Fibroblast of mammary gland (primary cell): ENCODE measurements at regions not wholly inside any gene's neighbourhood (a gene's known extent, or its start where the extent isn't known, plus 50 kb on each side); places are given as distances from the start of the nearest gene placed in this dataset.

Source experiments
- DNase-seq: peaks from one replicate; pipeline ENCODE4 v3.0.0-alpha.2; 2010; ENCODE audit warnings: low read depth
- H3K4me3 ChIP-seq: 2 replicates; pipeline ENCODE4 v1.5.1; 2011; ENCODE audit warnings: low read depth, mild to moderate bottlenecking, low read length, moderate library complexity; ENCODE audit not compliant: control insufficient read depth
- CTCF ChIP-seq: conservative IDR thresholded peaks from 2 replicates; pipeline ENCODE4 v1.5.1; 2011; ENCODE audit warnings: low read depth, low read length, inconsistent platforms; ENCODE audit not compliant: control insufficient read depth, insufficient read depth

GRCh38 chr10:27611236-27611635 lies 107.1 kb downstream of the RAB18 start:
- TF ChIP-seq CTCF: no peak
- DNase-seq: peak; percentile 87

GRCh38 chr10:27611744-27612550 lies 107.8 kb downstream of the RAB18 start:
- no peak for TF ChIP-seq CTCF
- no peak overlapping the region for H3K4me3 ChIP-seq
- no peak for DNase-seq

More at GRCh38 chr10:27611236-27611635, 107.1 kb downstream of the RAB18 start:
- no peak overlapping the region for H3K4me3 ChIP-seq

- TF ChIP-seq CTCF: no peak
- peak; percentile 49 for DNase-seq
These were observed 108.5 kb downstream of the RAB18 start for GRCh38 chr10:27612551-27613035.

GRCh38 chr10:27614776-27615175 lies 110.7 kb downstream of the RAB18 start:
- TF ChIP-seq CTCF: no peak

More at GRCh38 chr10:27612551-27613035, 108.5 kb downstream of the RAB18 start:
- H3K4me3 ChIP-seq: no peak overlapping the region

GRCh38 chr10:27618036-27618615 lies 114.0 kb downstream of the RAB18 start:
- TF ChIP-seq CTCF: no peak
- no peak for DNase-seq

More at GRCh38 chr10:27614776-27615175, 110.7 kb downstream of the RAB18 start:
- no peak for DNase-seq
- H3K4me3 ChIP-seq: no peak overlapping the region

GRCh38 chr10:27618906-27619305 lies 114.8 kb downstream of the RAB18 start:
- no peak for DNase-seq
- no peak overlapping the region for H3K4me3 ChIP-seq
- no peak for TF ChIP-seq CTCF

More at GRCh38 chr10:27618036-27618615, 114.0 kb downstream of the RAB18 start:
- H3K4me3 ChIP-seq: no peak overlapping the region
